HG02973 (cell line): ENCODE measurements at regions not wholly inside any gene's neighbourhood (a gene's known extent, or its start where the extent isn't known, plus 50 kb on each side); places are given as distances from the start of the nearest gene placed in this dataset.

Source experiments
- ATAC-seq: cut with Tn5 transposase; IDR thresholded peaks from one replicate; pipeline ENCODE4 v1.9.1; 2021; ENCODE audit warnings: moderate library complexity; ENCODE audit not compliant: unreplicated experiment

DNA sequence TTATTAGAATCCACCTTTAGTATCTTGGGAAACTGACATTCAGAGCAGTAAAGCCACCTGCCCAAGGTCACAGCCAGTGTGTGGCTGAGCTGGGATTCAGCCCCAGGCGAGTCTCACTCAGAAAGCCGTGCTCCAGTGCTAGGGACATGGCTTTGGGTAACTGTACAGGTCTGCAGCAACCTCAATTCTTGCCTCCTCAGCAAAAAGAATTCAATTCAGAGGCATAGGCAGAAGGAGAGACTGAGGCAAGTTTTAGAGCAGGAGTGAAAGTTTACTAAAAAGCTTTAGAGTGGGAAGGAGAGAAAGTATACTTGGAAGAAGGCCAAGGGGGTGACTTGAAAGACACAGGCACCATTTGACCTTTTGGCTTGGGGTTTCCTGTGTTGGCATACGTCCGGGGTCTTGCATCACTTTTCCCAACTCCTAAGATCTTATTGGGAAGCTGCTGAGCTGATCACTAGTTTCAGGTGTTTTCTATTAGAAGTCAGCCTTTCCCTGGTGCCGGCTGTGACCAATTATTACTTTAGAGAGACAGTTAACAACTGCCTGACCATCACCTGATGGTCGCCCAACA is 529.3 kb downstream of the MATN1 start:
- no peak for ATAC-seq

DNA sequence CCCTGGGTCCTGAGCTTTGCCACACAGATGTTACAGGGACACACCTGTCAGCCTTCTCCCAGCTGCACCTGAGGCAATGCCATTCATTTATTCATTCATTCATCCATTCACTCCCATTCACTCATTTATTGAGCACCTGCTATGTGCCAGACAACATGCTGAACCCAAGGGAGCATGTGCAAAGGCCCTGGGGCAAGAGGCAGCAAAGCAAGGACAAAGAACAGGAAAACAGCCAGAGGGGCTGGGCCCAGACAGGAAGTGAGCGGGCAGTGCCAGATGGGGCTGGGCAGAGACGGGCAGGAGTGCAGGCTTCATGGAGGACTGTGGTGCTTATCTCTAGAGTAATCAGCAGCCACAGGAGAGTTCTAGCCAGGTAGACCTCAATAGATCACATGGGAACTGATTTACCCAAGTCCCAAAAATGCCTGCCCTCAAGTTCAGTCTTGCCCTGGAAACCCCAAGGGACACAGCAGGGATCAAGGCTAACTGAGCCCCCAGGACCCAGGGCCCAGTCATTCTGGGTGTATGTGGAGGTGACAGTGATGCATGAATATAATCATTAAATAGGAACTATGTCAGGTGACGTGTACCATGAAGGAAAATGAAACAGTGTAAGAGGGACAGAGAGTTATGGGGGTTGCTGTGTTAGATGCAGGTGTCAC is 530.3 kb downstream of the MATN1 start:
- ATAC-seq = no peak

DNA sequence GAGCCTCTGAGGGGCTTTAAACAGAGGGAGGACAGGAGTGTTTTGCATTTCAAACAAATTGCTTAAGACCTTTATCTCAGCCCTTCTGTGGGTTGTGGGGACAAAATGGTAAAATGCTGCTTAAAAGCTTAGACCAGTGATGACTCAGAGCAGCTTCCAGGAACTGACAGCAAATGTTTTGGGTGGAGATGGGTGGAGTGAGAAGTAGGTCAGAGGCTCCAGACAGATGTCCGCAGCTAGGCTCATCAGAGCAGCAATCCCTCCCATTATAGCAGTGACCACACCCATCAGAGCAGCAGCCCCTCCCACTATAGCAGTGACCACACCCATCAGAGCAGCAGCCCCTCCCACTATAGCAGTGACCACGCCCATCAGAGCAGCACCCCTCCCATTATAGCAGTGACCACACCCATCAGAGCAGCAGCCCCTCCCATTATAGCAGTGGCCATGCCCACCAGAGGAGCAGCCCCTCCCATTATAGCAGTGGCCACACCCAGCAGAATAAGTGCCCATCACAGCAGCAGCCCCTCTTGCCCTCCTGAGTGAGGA is 532.2 kb downstream of the MATN1 start:
- no peak for ATAC-seq

DNA sequence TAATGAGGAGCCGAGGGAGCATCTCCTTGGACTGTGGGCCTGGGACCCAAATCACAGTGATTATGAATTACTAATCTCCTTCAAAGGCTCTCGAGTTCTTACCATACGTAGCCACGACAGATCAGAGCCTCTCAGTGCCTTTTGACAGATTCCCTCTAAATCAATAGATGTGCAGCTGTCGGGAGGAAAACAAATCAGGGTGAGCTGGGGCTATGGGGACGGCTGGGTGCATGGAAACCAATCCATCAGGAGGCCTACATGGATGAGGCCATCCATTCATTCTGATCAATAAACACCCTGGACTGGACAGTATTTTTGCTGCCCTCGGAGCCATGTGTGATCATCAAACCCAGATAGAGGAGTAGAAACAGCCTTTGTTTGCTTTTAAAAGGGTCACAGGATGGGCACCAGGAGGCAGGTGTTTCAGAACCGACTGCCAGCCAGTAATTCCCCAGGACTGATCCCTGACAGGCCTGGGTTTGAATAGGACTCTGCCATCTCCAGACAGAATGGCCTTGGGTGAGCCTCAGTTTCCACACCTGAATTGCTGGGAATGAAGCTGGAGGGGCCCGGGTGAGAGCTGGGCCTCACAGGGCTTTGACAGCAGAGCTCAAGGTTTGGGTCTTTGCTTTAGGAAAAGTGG is 532.8 kb downstream of the MATN1 start:
- ATAC-seq = no peak

DNA sequence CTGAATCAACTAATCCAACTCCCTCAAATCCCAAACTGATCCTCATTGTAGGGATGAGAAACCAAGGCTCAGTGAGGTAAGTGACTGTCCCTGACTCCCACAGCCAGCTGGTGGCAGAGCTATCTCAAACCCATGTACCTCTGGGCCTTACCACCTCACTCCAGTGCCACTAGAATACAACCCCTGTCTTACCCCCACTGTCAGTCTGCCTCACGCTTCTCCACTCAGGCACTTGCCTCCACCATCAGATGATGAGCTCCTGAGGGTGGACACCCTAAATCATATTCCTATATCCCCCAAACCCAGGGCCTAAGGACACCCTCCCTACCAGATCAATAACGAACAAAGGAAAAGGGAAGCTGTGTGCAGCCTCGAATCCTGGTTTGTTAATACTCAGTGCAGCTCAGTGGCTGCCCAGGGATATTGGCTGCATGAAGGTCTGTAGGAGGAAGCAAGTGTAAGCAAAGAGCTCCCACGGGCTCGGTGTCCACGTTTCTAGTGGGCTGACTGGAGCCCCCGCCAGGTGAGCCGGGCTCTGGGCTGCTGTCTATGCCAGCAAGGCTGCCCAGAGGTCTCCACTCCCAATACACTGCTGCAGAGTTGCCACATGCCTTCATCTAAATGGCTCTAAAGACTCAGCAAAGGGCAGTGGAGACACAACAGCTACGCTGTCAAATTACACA is 533.4 kb downstream of the MATN1 start:
- no peak for ATAC-seq

DNA sequence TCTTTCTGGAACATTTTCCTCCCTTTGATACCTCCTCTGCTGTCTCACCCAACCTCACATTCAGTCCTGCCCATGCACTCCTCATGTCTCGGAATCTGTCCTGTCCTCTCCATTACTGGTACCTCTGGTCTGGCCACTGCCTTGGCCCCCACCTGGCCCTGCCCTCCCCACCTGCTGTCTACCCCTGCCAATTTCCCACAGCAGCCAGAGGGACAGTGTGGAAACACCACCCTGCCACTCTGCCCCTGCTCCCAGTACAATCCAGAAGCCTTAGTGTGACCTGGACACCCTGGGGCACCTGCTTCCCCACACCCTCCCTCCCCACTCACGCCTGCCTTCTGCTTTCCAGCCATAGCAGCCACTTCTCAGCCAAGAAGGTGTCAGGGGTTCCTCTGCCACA is 534.4 kb downstream of the MATN1 start:
- ATAC-seq = no peak

DNA sequence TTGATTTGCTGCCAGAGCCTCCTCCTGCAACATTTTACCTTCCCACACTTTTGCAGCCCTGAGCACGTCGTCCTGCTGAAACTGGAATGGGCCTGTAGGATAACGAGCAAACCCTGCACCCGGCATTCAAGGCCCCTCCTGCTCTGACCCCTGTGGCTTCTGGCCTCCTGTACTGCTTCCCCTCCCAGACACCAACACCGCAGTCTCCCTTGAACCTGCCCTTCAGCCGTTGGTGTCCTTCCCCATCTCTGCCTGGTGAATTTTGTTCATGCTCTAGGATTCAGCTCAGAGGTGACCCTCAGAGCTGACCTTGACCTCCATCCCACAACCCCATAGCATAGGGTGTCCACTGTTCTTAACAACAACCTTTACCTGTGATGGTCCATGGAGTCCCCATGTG is 535.1 kb downstream of the MATN1 start:
- no peak for ATAC-seq

DNA sequence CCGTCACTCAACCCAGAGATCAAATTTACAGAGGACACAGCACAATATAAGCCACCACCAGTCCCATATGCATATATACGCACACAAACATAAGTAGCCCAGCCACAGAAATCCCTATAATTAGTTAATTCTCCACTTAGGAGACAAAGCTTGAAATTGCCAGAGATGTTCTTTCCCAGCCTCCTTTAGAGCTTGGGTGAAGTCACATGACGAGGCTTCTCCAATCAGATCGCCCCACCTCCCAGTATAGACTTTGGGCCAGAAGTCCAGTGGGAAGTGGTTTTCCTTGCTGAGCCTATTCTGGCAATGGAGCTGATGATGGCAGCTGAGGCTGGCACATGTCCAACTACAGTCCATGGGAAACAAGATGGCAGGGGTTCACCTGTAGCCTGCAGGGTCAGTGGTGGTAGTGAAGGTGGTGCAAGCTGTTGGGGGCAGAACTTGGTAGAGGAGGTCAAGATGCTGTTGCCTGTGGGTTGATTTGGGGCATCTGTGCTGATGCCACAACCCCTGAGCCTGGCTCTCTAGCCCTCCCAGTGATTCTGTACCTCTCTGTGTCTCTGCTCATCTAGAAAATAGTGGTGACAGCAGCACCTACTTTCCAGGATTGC is 535.9 kb downstream of the MATN1 start:
- ATAC-seq = no peak

DNA sequence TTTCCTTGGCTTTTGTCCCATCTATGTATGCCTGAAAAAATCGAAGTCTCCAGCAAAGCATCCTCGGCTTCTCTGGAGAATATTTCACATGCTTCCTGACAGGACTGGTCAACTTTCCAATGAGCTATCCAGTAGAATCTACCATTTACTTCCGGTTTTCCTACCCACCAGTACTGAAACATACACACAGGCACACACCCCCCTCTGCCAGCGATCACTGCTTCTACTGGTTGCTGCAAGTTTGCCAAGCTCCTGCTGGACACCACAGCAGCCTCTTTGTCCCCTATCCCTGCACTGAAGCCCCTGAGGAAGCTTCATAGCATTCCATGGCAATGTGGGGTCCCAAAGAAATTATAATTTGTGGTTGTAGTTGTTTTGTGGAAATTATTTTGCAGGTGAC is 536.8 kb downstream of the MATN1 start:
- ATAC-seq = no peak

DNA sequence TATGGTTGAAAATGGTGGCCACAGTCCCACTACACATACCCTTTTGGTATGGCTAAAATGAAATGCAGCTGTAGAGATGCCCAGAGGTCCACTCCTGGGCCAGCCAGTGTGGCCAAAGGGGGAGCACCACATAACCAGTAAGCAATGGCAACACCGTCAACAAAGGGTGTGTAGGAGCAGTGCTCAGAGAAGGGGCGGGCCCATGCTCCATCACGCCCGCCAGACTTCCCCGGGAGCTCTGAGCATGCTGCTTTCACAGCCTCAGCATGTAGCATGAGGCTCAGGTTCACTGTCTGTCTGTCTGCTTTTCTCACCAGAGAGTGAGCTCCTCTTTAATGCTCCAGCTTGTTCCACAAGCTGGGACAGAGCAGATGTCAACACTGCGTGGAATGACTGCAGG is 537.6 kb downstream of the MATN1 start:
- ATAC-seq = no peak

DNA sequence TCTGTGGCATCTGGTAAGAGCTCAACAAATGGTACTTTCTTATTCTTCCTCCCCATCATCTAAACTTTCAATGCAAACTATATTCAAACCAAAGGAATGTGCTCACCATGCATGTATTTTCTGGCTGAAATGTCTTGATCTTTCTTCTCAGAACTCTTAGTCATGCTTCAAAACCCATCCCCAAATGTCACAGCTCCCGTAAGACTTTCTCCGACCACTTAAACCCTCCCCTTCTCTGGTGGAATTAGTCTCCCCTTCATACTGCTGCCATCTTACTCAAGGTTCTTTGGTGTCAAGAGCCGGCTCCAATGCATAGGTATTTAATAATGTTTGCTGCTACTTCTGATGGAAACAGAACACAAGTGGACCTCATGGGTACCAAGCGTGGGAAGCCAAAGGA is 538.1 kb downstream of the MATN1 start:
- ATAC-seq = no peak

DNA sequence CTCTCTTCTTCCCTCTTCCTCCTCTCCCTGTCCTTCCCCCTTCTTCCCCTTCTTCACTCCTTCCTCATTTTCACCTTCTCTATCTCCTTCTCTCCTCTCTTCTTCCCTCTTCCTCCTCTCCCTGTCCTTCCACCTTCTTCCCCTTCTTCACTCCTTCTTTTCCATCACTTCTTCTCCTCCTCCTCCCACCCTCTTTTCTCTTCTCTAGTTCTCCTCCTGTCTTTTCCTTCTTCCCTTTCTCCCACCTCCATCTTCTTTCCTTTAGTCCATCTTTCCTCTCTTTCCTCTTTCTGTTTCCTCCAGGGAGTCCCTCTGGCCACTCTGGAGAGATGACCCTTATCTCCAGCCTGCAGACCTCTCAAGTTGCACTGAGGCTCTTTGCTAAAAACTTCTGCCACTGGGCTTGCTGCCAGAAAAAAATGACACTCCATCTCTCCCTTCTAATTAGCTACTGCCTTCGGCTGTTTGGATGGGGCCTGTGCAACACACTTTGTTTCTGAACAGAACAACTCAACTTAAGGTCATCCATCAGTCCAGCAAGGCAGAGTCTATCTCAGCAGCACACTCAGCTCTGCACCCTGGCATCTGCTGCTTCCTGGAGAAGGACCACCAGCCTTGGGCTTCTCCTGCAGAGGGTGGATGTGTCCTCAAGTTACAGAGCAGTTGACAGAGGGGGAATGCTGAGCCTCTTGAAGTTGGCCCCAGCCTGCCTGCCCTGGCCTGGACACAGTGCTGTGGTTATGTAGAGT is 538.8 kb downstream of the MATN1 start:
- ATAC-seq = no peak

DNA sequence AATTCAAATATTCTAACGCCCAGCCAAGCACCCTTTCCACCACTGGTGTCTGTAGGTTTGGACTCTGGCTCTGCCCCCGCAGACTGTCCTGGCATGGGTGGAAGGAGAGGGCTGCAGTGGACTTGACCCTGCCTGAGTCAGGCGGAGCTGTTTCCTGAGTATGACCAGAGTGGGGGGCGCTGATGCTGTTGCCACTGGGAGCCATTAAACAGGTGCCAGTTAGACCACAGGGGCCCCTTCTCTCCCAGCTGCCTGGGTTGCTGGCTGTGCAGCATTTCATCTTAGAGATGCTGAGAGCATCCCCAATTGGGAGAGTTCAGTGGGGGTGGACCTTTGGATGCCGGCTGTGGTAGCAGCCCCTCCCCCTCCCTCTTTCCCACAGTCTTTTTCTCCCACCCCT is 539.5 kb downstream of the MATN1 start:
- ATAC-seq = no peak

DNA sequence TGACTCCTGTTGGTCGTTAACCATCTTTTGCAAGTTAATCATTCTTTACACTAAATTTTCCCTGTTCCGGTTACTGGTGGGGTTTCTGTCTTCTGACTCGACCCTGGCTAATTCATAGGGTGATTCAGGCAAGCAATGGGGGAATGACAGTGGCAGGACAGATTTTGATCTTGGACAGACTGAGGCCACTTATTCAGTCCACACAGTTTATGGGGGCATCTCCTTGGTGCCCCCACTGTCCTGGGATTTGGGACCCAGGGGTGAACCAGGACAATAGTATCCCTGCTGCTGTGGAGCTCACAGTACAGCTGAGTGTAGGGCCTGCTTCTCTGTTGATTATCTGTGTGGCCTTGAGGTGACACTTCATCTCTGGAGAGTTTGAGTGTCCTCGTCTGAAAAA is 540.4 kb downstream of the MATN1 start:
- ATAC-seq = no peak

DNA sequence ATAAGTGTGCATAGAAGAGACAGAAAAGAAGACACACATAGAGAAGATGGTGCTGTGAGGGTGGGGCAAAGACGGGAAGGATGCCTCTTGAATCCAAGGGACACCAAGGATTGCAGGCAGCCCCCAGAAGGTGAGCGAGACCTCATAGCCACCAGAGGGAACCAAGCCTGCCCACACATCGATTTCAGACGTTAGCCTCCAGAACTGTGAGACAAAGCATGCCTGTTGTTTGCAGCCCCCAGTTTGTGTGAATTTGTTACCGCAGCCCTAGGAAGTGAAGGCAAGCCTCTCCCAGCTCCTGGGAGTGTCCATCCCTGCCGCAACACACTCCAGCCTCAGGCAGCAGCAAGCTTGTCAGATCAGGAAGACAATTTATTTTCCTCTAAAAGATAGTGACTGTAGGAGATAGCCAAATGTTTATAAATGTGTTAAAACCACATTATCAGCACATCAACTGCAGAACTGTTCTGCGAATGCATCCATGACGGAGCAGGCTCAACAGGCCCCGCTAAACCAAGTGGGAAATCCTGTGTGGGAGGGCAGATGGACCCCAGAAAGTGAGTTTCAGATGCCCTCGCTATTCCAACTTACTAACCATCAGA is 543.3 kb downstream of the MATN1 start:
- no peak for ATAC-seq

DNA sequence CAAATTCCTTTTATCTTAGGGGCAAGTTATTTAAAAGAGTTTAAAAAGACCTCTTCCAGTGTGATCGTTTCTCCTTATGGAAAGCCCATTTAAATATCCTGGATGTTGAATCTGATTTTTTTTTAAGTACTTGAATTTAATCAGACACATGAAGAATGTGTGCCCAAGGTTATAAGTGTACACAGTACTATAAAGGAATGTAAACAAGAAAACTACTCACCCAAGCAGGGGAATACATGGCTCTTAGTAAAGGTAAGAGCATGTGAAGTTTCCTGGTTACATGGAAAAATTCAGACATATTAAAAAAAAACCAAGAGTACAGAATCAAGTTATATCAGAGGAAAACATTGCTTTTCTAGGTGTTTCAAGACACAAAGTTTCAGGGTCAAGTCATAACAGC is 546.9 kb downstream of the MATN1 start:
- no peak for ATAC-seq

DNA sequence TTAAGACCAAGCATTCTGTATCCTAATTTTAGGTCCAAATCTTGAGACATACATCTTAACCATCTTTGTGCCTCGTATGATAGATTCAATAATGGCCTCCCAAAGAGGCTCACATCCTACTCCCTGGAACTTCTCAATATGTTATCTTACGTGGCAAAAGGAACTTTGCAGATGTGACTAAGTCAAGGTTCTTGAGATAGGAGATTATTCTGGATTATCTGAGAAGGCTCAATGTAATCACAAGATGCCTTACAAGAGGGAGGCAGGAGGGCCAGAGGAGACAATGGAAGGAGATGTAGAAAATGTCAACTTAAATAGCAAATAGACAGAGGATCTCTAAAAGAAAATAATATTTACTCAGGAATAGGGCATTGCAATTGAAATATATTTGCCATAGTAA is 548.9 kb downstream of the MATN1 start:
- no peak for ATAC-seq

DNA sequence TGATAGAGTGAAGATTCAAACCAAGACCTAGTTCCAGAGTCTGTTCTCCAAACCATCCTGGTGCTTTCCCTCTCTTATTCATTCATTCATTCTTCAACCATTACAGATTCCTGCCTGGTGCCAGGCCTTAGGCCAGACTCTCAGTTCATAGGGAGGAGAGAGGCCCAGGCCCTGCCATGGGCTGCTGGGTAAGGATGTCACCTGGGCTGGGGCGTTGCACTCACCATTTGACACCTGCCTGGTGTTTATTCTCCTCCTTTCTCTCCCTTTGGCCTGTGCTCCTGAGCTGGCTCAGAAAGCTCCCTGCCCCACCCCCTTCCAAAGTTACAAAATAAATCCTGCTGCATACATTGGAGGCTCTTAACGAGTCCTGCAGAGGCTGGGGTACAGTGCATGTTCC is 549.8 kb downstream of the MATN1 start:
- ATAC-seq = no peak

DNA sequence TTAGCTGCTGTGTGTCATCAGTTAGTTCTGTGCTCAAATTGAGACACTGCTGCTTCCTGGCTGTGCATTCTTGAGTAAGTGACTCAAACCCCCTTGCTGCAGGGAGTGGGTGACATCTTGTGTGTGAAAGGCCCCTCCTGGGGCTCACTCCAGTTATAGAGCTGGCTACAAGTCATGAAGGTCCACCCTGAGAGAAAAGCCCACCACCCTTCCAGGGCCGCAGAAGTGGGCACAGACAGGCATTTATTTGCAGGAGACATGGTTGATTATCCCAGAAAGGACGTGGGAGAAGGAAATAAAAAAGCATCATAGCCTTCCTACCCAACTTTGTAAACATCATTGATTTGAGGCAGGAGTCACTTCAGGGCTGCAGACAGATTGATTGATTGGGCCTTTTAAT is 550.6 kb downstream of the MATN1 start:
- no peak for ATAC-seq

DNA sequence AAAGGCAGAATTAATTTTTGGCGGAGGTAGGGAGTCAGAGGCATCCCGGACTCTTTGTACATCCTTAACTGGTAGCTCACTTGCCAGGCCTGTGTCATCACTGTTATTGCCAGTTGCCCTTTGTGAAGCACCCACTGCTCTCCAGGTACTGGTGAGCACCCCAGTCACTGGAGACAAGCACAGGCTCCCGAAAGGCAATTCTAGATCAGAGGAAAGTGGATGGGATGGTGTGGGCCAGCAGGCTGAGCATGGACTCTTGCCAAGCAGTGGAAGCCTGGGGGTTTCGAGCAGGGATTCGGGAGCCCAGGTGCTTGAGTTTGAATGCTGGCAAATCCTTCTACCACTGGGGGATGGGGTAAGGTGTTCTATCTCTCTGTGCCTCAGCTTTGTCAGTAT is 551.1 kb downstream of the MATN1 start:
- no peak for ATAC-seq
